ENCODE measurements at regions not wholly inside any gene's neighbourhood (a gene's known extent, or its start where the extent isn't known, plus 50 kb on each side); places are given as distances from the start of the nearest gene placed in this dataset.
"Not testable (repeated sequence)": the region's sequence is repeated elsewhere in the genome, so short reads cannot be mapped to it uniquely, and the experiment has no call there.

DNA sequence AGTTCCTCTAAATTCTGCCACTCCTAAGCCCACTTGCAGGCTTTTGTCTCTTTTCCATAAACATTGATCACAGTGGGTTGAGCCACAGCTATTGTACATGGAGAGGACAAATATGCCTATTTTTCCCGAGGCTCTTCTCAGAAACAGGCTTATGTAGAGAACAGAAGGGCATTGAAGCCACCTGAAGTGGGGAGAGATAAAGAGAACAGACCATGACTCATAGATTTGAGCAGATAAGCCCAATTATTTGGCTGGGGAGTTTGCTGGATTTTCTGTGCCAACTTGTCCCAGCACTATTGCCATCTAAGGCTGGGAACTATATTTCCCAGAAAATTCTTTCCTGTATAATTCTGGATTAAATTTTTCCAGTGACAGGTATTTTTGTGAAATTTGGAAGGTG lies 446.1 kb upstream of the RPS6KA3 start:
- no peak for DNase-seq (ENCODE audit: low read depth)

GRCh38 chrX:20711366-20711765 lies 444.7 kb upstream of the RPS6KA3 start:
- DNase-seq (ENCODE audit: low read depth), result no peak

GRCh38 chrX:20693078-20693477 lies 426.4 kb upstream of the RPS6KA3 start:
- DNase-seq (ENCODE audit: low read depth), result no peak

DNA sequence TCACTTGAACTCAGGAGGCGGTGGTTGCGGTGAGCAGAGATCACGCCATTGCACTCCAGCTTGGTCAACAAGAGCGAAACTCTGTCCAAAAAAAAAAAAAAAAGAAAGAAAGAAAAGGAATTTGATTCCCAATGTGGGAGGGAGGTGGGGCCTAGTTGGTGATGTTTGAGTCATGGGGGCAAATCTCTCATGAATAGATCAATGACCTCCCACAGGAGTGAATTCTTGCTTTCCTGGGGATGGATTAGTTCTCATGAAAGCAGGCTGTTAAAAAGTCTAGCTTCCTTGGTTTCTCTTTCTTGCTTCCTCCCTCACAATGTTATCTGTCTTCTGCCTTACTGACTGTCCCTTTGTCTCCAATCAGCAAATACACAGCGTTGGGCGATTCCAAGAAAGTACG lies 419.5 kb upstream of the RPS6KA3 start:
- DNase-seq (ENCODE audit: low read depth), result no peak

GRCh38 chrX:20685652-20686051 lies 418.9 kb upstream of the RPS6KA3 start:
- no peak for DNase-seq (ENCODE audit: low read depth)

DNA sequence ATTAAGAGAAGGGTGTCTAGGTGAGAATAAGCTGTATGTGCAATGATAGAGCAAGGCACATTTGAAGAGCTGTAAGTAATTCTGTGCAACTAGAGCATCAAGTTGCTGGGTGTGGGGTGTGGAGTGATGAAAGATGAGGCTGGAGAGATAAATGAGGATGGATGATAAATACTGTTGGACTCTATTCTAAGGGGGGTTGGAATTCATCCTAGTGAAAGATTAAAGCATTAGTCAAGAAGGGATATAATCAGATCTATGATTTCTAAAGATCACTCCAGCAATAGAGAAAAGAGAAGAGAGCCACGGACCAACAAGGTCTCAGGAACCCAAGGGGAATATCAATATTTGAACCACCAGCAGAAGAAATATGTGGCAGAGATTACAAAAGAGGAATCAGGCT lies 415.0 kb upstream of the RPS6KA3 start:
- no peak for DNase-seq (ENCODE audit: low read depth)

GRCh38 chrX:20680998-20681397 lies 414.3 kb upstream of the RPS6KA3 start:
- DNase-seq (ENCODE audit: low read depth), result no peak

DNA sequence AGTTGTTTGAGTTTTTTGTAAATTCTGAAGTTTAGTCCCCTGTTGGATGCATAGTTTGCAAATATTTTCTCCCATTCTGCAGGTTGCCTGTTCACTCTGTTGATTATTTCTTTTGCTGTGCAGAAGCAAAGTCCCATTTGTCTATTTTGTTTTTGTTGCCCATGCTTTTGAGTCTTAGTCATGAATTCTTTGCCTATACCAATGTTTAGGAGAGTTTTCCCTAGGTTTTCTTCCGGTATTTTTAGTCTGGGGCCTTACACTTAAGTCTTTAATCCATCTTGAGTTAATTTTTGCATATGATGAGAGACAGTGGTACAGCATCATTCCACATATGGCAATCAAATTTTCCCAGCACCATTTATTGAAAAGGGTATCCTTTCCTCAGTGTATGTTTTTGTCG lies 405.8 kb upstream of the RPS6KA3 start:
- DNase-seq (ENCODE audit: low read depth), result no peak

DNA sequence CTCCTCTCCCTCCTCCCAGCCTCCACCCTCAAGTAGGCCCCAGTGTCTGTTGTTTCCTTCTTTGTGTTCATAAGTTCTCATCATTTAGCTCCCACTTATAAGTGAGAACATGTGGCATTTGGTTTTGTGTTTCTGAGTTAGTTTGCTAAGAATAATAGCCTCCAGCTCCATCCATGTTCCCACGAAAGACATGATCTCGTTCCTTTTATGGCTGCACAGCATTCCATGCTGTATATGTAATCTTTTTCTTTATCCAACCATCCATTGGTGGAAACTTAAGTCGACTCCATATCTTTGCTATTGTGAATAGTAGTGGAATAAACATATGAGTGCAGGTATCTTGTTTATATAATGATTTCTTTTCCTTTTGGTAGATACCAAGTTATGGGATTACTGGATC lies 405.0 kb upstream of the RPS6KA3 start:
- DNase-seq (ENCODE audit: low read depth), result not testable (repeated sequence)

DNA sequence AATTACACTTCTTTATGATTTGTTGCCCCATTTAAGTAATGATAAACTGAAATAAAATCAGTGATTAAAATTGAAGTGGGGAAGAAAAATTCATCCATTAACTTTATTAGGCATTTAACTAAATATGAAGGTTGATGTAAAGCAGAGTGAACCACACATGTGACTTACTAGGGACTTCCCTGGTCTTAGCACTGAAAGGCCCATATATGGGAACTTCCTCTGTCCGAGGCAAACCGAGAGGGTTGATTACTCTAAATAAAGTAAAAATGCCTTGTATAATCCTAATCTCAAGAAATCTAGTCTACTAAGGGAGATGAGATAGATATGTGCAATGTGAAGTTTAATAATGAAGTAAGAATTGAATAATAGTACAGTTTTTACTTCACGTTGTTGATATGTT lies 403.9 kb upstream of the RPS6KA3 start:
- DNase-seq (ENCODE audit: low read depth), result no peak

- no peak for DNase-seq (ENCODE audit: low read depth)
These were observed 401.8 kb upstream of the RPS6KA3 start for GRCh38 chrX:20668550-20668949.

- DNase-seq (ENCODE audit: low read depth), result no peak
These were observed 399.6 kb upstream of the RPS6KA3 start for GRCh38 chrX:20666331-20666730.

DNA sequence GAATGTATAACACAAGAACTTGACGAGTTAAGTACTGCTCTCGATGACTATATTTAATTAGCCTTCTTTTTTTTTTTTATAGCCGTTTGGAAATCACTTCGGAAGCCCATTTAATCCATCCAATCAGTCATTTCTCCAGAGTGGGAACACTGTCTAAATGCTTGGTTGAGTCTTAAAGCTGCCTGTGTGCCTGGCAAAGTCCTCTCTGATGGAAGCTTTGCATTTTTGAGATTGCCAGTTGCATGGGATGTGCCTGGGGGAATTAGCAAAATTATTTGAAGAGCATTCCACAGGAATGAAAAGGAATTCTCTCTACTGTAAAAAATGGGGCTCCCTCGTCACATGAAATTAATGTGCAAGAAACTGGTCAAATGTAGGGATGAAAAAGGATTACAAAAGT lies 398.8 kb upstream of the RPS6KA3 start:
- no peak for DNase-seq (ENCODE audit: low read depth)

DNA sequence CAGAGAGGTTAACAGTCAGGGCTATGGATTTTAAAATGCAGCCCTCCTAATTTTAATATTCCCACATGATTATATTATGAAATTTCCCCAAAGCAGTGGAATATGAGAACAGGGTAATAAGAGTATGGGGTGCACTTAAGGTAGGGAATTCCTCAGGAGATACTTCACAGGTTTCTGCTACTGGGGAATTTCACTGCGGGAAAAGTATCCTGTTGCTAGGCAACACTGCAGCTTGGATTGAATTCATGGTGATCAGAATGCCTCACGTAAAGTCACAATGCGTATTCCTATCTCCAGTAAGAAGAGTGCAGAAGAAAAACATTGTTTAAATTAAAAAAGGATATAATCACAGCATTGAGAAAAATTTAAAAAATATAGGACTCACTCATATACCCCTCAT lies 398.1 kb upstream of the RPS6KA3 start:
- no peak for DNase-seq (ENCODE audit: low read depth)

GRCh38 chrX:20664131-20664530 lies 397.4 kb upstream of the RPS6KA3 start:
- no peak for DNase-seq (ENCODE audit: low read depth)

- no peak for DNase-seq (ENCODE audit: low read depth)
These were observed 396.6 kb upstream of the RPS6KA3 start for GRCh38 chrX:20663336-20663735.

DNA sequence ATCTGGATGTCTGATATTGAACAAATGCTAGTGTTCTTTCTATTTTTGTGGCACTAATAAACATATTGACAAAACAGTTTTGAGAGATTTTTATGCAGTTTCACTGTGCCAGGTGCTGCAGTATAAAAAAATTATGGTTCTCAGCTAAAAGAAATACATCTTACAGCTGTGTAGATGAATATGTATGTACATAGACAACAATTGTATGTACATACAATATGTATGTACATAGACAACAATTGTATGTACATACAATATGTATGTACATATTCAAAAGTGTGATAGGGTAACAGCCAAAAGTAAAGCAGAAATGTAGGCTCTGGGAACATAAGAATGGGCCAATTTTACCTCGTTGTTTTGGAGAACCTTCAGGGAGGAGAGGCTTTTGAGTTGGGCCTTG lies 390.0 kb upstream of the RPS6KA3 start:
- DNase-seq (ENCODE audit: low read depth), result no peak

DNA sequence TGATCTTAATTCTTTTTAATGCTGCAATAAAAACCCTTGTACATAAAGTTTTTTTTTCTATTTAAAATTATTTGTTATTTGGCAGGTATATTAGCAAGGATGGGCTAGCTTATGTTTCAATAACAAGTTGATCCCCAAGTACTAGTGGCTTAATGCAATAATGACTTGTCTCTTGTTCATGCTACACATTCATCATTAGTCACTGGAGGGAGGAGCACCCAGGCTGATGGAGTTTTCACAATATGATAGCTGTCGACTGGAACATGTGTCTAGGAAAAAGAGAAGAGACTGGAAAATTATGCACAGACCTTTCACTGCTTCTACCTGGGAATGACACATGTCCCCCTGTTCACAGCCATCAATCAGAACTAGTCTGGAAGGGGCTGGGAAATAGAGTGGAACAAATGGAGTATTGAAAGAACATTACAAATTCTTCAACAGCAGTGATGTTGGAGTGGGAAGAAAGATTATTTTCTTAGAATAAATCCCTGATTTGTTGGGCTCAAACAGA lies 387.9 kb upstream of the RPS6KA3 start:
- DNase-seq (ENCODE audit: low read depth), result no peak

DNA sequence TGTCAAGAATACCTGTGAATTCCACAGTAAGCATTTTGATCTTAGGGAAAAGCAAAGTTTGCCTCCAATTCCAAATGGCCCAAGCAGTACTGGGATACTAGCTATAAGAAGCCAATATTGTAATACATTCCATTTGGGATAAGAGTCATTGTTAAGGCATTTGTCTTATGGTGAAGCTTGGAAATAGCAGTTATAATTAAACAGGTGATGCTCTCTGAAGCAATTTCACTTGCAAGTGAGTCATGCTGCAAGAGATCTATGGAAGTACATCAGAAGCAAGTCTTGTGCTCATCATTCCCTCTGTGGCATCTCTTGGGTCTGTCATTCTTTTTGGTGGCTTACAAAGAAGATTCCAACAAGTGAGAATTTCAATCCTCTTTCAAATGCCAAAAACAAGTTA lies 386.4 kb upstream of the RPS6KA3 start:
- no peak for DNase-seq (ENCODE audit: low read depth)

GRCh38 chrX:20641954-20642353 lies 375.2 kb upstream of the RPS6KA3 start:
- no peak for DNase-seq (ENCODE audit: low read depth)

DNA sequence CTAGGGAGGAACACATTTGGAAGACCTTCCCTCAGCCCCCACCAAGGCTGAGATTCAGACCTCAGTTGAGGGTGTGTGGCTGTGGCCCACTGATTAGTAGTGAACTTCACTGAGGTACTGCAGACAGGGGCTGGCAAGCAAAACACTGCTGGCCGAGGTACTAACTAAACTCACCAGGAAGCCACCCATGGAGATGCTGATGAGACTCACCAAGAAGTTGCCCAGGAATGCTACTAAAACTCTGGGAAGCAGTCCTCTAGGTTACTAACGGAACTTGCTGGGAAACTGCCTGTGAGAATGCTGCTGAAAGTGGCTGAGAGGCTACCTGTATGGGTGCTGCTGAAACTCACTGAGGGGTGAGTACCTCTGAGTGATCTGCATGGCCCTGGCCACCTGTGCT lies 372.4 kb upstream of the RPS6KA3 start:
- no peak for DNase-seq (ENCODE audit: low read depth)

DNA sequence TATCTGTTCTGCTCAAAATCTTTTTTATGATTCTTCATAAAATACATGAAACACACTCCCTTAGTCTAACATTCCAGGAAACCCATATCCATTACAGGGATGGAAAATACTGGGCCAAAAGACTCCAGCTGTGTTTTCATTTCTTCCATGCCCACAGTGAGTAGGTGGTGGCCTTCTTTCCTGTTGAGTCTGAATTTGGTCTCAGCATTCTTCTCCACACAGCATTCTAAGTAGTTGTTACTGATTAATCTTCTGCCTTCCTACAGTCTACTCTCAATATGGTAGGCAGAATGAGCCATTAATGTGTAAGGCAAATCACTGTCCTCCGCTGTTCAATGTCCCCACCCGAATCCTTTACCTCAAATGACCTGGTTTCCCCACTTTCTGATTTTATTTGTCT lies 370.6 kb upstream of the RPS6KA3 start:
- DNase-seq (ENCODE audit: low read depth), result no peak

- DNase-seq (ENCODE audit: low read depth), result no peak
These were observed 366.7 kb upstream of the RPS6KA3 start for GRCh38 chrX:20633451-20633850.

- DNase-seq (ENCODE audit: low read depth), result no peak
These were observed 356.7 kb upstream of the RPS6KA3 start for GRCh38 chrX:20623448-20623847.

DNA sequence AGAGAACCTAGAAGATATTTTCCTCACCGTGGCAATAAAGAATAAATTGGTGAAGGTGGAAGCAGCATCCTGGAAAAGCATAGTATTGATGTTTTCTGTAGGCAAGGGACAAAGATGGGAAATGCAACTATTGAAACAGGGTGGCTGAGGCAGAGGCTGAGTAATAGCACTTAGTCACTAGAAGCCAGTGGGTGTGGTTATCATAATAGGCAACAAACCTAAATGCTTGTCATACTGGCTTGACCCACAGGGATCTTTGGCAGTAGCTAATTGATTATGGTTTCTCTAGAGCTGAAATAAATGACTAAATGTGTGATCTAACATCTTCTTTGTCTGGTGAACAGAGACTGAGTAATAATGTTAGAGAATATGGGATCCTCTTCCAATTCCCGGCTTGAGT lies 353.6 kb upstream of the RPS6KA3 start:
- no peak for DNase-seq (ENCODE audit: low read depth)

Measured in activated T-helper 9 cell treated with anti-CD3 and anti-CD28 coated beads, Interleukin-2, amount 50 U/mL, for 16 hours (primary cell).